Caco-2 (cell line): ENCODE measurements at regions not wholly inside any gene's neighbourhood (a gene's known extent, or its start where the extent isn't known, plus 50 kb on each side); places are given as distances from the start of the nearest gene placed in this dataset.

Experiments used
- BruUV-seq: library from RNA; stranded (reverse); fragments of 400-500 nt; replicated peaks from 2 replicates; lab custom pipeline; 2021; lab: Mats Ljungman, UMichigan
- CTCF ChIA-PET: fragments of 300-600 bp; sonication (Branson Sonifier 250); formaldehyde crosslinking; loops from one replicate; lab custom pipeline; 2022; ENCODE audit warnings: antibody characterized with exemption; lab: Charles Lee
- POLR2A ChIA-PET: fragments of 300-600 bp; sonication (Branson Sonifier 250); formaldehyde crosslinking; loops from one replicate; lab custom pipeline; 2022; ENCODE audit warnings: antibody characterized with exemption; lab: Charles Lee
- DNase-seq, 2 experiments: peaks; one replicate each; pipeline versions ENCODE4 v3.0.0 to v3.0.0-alpha.2; 2020 to 2022
- H3K27me3 ChIP-seq: replicated peaks from 2 replicates; pipeline ENCODE4 v1.6.0; 2011; ENCODE audit warnings: low read length; ENCODE audit not compliant: control insufficient read depth, insufficient read depth
- H3K36me3 ChIP-seq: 2 replicates; pipeline ENCODE4 v1.5.1; 2011; ENCODE audit warnings: low read length; ENCODE audit not compliant: control insufficient read depth, insufficient read depth
- H3K4me1 ChIP-seq: fragments of 250-450 bp; sonication (Bioruptor Pico); 2 replicates; pipeline ENCODE4 v1.5.1; 2020; ENCODE audit warnings: mild to moderate bottlenecking
- H3K4me3 ChIP-seq: 2 replicates; pipeline ENCODE4 v1.5.1; 2011; ENCODE audit warnings: low read depth, mild to moderate bottlenecking, control low read depth, low read length
- H3K9me3 ChIP-seq: fragments of 250-450 bp; sonication (Bioruptor Pico); 2 replicates; pipeline ENCODE4 v1.5.1; 2020; ENCODE audit warnings: mild to moderate bottlenecking, moderate library complexity
- H3K27ac Mint-ChIP-seq: one replicate; pipeline ENCODE4 v1.8.0; 2022; ENCODE audit warnings: mixed read lengths; ENCODE audit not compliant: unreplicated experiment
- H3K27me3 Mint-ChIP-seq: one replicate; pipeline ENCODE4 v1.8.0; 2022; ENCODE audit warnings: mixed read lengths; ENCODE audit not compliant: insufficient read depth, unreplicated experiment
- H3K36me3 Mint-ChIP-seq: one replicate; pipeline ENCODE4 v1.8.0; 2022; ENCODE audit warnings: mild to moderate bottlenecking, mixed read lengths; ENCODE audit not compliant: insufficient read depth, unreplicated experiment
- H3K4me1 Mint-ChIP-seq: one replicate; pipeline ENCODE4 v1.8.0; 2022; ENCODE audit warnings: low read depth, mixed read lengths; ENCODE audit not compliant: unreplicated experiment
- H3K4me3 Mint-ChIP-seq: one replicate; pipeline ENCODE4 v1.8.0; 2022; ENCODE audit warnings: mild to moderate bottlenecking, moderate library complexity, mixed read lengths; ENCODE audit not compliant: unreplicated experiment
- H3K9me3 Mint-ChIP-seq: one replicate; pipeline ENCODE4 v1.8.0; 2022; ENCODE audit warnings: mixed read lengths; ENCODE audit not compliant: unreplicated experiment
- CTCF ChIP-seq, 2 experiments: fragments of 200-600 bp in 1 of 2; IDR thresholded peaks; 1 replicate in 1 of 2; 2 replicates in 1 of 2; pipeline versions ENCODE4 v1.5.1 to v1.8.0; 2011 to 2022; ENCODE audit warnings: antibody characterized with exemption in 1 of 2, control low read depth in 1 of 2, inconsistent platforms in 1 of 2, low read depth in 1 of 2, low read length in 1 of 2, mild to moderate bottlenecking in 1 of 2, moderate library complexity in 1 of 2; ENCODE audit not compliant: insufficient read depth in 1 of 2, severe bottlenecking in 1 of 2, unreplicated experiment in 1 of 2
- intact Hi-C: fragments of 100-400 bp; cut with micrococcal nuclease; formaldehyde crosslinking; loops from one replicate; pipeline ENCODE4 v1.10.0; 2022; ENCODE audit not compliant: unreplicated experiment

DNA sequence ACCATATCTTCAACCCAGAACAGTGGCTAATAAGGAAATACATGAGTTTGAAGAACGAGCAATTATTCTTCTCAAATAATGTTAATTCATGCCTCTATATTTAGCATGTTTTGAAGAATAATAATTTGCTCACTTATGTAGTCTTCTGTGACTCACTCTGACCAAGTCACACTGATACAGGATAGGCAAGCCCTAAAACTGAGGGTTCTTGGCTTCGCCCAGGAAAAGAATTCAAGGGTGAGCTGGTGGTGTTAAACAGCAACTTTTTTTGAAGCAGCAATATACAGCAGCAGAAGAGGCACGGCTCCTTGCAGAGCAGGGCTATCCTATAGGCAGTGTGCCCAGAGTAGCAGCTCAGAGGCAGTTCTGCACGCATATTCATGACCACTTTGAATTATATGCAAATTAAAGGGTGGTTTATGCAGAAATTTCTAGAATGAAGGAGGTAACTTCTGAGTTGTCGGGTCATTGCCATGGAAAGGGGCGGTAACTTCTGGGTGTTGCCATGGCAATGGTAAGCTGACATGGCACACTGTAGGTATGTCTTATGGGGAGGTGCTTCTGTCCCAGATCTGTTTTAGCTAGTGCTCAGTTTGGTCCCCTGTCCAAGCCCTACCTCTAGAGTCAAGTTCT, 200.6 kb downstream of the RND3 start:
- Mint-ChIP-seq H3K36me3 (no peaks in the 10 kb centered on the region), H3K27me3 (no peaks in the 10 kb centered on the region), H3K4me1 (no peaks in the 10 kb centered on the region), H3K27ac (no peak overlapping the region), H3K4me3 (no peak overlapping the region), H3K9me3 (no peaks in the 10 kb centered on the region)
- Histone ChIP-seq H3K4me3 (no peak overlapping the region), H3K4me1 (no peaks in the 10 kb centered on the region), H3K36me3 (no peaks in the 10 kb centered on the region), H3K27me3 (no peaks in the 10 kb centered on the region), H3K9me3 (no peaks in the 10 kb centered on the region)
- DNase-seq: no peak
- BruUV-seq: no TSS peak
- TF ChIP-seq CTCF (IDR thresholded peaks at IDR 0.05; ENCODE audit: insufficient read depth in 1 of 2, low read depth in 1 of 2, low read length in 1 of 2, severe bottlenecking in 1 of 2, unreplicated experiment in 1 of 2): no peak
- intact Hi-C loops: no loop called here
- ChIA-PET CTCF (no interaction called here), POLR2A (no interaction called here)

DNA sequence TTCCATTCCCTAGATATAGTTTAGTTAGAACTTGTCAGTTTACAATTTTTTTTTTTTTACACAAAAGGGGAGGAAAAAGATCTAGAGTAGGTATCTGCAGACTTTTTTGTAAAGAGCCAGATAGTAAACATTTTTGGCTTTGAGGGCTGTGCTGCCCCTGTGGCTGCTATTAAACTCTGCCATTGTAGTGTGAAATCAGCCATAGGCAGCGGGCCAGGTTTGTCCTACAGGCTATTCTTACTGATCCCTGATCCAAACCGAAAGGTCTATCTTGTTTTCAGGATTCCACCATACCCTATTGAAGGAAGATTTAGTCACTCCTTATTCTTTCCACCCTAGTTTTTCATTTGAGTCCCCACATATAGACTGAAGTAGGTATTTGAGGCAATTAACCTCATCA, 203.4 kb downstream of the RND3 start:
- H3K27me3 Mint-ChIP-seq: no peaks in the 10 kb centered on the region
- intact Hi-C loops: no loop called here
- no peak overlapping the region for H3K4me3 Mint-ChIP-seq
- H3K9me3 Mint-ChIP-seq: no peaks in the 10 kb centered on the region
- Histone ChIP-seq H3K4me1 (no peaks in the 10 kb centered on the region), H3K9me3 (no peaks in the 10 kb centered on the region), H3K27me3 (no peaks in the 10 kb centered on the region), H3K36me3 (no peaks in the 10 kb centered on the region), H3K4me3 (no peak overlapping the region)
- no peak for DNase-seq
- ChIA-PET POLR2A (no interaction called here), CTCF (no interaction called here)
- no peaks in the 10 kb centered on the region for H3K36me3 Mint-ChIP-seq
- TF ChIP-seq CTCF (IDR thresholded peaks at IDR 0.05; ENCODE audit: insufficient read depth in 1 of 2, low read depth in 1 of 2, low read length in 1 of 2, severe bottlenecking in 1 of 2, unreplicated experiment in 1 of 2): no peak
- no TSS peak for BruUV-seq
- H3K4me1 Mint-ChIP-seq: no peaks in the 10 kb centered on the region
- no peak overlapping the region for H3K27ac Mint-ChIP-seq

DNA sequence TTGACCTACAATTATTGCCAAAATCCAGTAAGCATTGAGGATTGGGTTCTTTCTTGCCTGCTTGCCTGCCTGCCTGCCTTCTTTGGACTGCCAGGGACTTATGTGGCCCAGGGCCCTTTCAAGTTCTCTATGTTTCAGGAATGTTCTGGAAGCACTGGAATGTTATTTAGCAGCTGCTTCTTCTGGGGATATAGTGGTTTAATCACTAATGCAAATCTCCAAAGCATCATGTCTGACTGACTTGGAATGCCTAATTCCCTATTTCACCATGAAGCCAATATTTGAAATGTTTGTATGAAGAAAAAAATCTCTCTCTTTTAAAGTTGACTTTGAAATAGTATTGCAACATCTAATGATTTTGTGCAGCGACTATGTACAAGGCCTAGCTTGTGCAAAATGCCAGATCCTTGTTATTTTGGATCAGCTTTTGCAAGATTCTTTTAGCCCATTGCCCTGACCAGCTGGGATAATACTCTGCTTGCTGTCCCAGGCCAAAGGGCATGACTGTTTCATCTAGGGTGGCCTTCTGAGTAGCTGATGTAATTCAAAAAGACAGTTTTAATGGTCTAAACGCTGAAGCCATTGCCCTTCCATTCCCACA, 204.6 kb downstream of the RND3 start:
- ChIA-PET POLR2A (no interaction called here), CTCF (no interaction called here)
- DNase-seq: no peak
- Mint-ChIP-seq H3K27me3 (no peaks in the 10 kb centered on the region), H3K4me1 (no peaks in the 10 kb centered on the region), H3K4me3 (no peak overlapping the region), H3K9me3 (no peaks in the 10 kb centered on the region), H3K36me3 (no peaks in the 10 kb centered on the region), H3K27ac (no peak overlapping the region)
- intact Hi-C loops: no loop called here
- H3K4me1 ChIP-seq: no peaks in the 10 kb centered on the region
- no peak for TF ChIP-seq CTCF (IDR thresholded peaks at IDR 0.05; ENCODE audit: insufficient read depth in 1 of 2, low read depth in 1 of 2, low read length in 1 of 2, severe bottlenecking in 1 of 2, unreplicated experiment in 1 of 2)
- H3K4me3 ChIP-seq: no peak overlapping the region
- H3K36me3 ChIP-seq: no peaks in the 10 kb centered on the region
- 0 out of 2 replicates have a peak, but pooled peaks cover 2% of the 10 kb centered on the region for H3K9me3 ChIP-seq
- no peaks in the 10 kb centered on the region for H3K27me3 ChIP-seq
- BruUV-seq: no TSS peak
